RWPE2 (cell line): ENCODE measurements at regions not wholly inside any gene's neighbourhood (a gene's known extent, or its start where the extent isn't known, plus 50 kb on each side); places are given as distances from the start of the nearest gene placed in this dataset.

Source experiments
- ATAC-seq: fragments of 200-7000 bp; cut with Tn5 transposase; 3 replicates; pipeline ENCODE4 v1.9.1; 2021; ENCODE audit warnings: low read depth
- DNase-seq: peaks from one replicate; pipeline ENCODE4 v3.0.0-alpha.2; 2020; ENCODE audit warnings: low spot score
- H3K27ac ChIP-seq: fragments of 450-650 bp; 2 replicates; pipeline ENCODE4 v1.5.1; 2017; ENCODE audit warnings: mild to moderate bottlenecking; ENCODE audit not compliant: poor library complexity, severe bottlenecking
- H3K27me3 ChIP-seq: fragments of 250-450 bp; sonication (Bioruptor Pico); 2 replicates; pipeline ENCODE4 v1.5.1; 2021; ENCODE audit warnings: mild to moderate bottlenecking, moderate library complexity; ENCODE audit not compliant: insufficient read depth, poor library complexity, severe bottlenecking
- H3K36me3 ChIP-seq: fragments of 250-450 bp; sonication (Bioruptor Pico); 2 replicates; pipeline ENCODE4 v1.5.1; 2020; ENCODE audit warnings: low read depth, mild to moderate bottlenecking, moderate library complexity
- H3K4me1 ChIP-seq: fragments of 250-450 bp; sonication (Bioruptor Pico); 2 replicates; pipeline ENCODE4 v1.5.1; 2021; ENCODE audit warnings: mild to moderate bottlenecking, moderate library complexity; ENCODE audit not compliant: insufficient read depth, poor library complexity, severe bottlenecking
- H3K4me3 ChIP-seq: fragments of 250-450 bp; sonication (Bioruptor Pico); 2 replicates; pipeline ENCODE4 v1.5.1; 2021; ENCODE audit warnings: mild to moderate bottlenecking, moderate library complexity; ENCODE audit not compliant: severe bottlenecking
- H3K9me3 ChIP-seq: fragments of 250-450 bp; sonication (Bioruptor Pico); 2 replicates; pipeline ENCODE4 v1.5.1; 2021; ENCODE audit warnings: mild to moderate bottlenecking, moderate library complexity; ENCODE audit not compliant: severe bottlenecking
- TF ChIP-seq, protein P1 (sequence below): fragments of 450-650 bp; IDR thresholded peaks from one replicate; pipeline ENCODE4 v1.5.1; 2017; ENCODE audit warnings: mild to moderate bottlenecking, moderate library complexity; ENCODE audit not compliant: poor library complexity, severe bottlenecking

DNA sequence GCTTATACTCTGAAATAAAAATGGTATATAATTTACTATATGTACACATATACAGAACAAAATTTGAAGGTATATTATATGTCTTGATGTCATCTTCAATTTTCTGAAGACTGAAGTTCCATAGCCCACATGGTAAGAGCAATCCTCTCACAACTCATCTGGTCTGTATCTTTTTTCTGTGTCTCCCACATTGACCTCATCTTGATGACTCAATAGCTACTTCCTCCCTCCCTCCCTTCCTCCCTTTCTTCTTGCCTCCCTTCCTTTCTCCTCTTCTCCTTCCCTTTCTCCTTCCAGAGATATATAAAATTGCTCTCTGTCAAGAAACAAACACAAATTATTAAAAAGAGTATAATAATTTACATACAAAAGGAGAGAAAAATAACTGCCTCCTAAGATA is 268.5 kb downstream of the SQOR start:
- H3K9me3 ChIP-seq: no peaks in the 10 kb centered on the region
- TF ChIP-seq, protein P1, sequence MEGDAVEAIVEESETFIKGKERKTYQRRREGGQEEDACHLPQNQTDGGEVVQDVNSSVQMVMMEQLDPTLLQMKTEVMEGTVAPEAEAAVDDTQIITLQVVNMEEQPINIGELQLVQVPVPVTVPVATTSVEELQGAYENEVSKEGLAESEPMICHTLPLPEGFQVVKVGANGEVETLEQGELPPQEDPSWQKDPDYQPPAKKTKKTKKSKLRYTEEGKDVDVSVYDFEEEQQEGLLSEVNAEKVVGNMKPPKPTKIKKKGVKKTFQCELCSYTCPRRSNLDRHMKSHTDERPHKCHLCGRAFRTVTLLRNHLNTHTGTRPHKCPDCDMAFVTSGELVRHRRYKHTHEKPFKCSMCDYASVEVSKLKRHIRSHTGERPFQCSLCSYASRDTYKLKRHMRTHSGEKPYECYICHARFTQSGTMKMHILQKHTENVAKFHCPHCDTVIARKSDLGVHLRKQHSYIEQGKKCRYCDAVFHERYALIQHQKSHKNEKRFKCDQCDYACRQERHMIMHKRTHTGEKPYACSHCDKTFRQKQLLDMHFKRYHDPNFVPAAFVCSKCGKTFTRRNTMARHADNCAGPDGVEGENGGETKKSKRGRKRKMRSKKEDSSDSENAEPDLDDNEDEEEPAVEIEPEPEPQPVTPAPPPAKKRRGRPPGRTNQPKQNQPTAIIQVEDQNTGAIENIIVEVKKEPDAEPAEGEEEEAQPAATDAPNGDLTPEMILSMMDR: no peak
- H3K27me3 ChIP-seq: no peaks in the 10 kb centered on the region
- ATAC-seq: no peak
- no peaks in the 10 kb centered on the region for H3K4me1 ChIP-seq
- DNase-seq: no peak
- H3K27ac ChIP-seq: no peak overlapping the region
- no peaks in the 10 kb centered on the region for H3K36me3 ChIP-seq
- no peak overlapping the region for H3K4me3 ChIP-seq

DNA sequence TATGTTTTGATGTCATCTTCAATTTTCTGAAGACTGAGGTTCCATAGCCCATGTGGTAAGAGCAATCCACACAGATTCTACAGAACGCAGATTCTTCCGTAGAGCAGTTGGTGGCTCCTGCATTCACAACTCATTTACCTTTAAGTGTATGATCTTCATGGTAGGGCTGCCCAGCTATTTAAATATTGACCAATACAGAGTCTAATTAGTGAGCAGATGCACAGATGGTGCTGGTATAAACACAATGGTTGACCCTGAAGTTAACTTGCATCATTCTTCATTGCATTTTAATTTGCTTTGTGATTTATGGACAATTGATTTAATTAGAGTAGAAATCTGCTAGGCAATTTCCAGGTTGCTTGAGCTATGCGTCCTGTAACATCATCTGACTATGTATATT is 269.2 kb downstream of the SQOR start:
- TF ChIP-seq, protein P1: no peak
- Histone ChIP-seq H3K36me3 (no peaks in the 10 kb centered on the region), H3K27me3 (no peaks in the 10 kb centered on the region), H3K9me3 (peaks cover 5% of the 10 kb centered on the region), H3K27ac (no peak overlapping the region), H3K4me3 (no peak overlapping the region), H3K4me1 (no peaks in the 10 kb centered on the region)
- no peak for ATAC-seq
- DNase-seq: no peak

DNA sequence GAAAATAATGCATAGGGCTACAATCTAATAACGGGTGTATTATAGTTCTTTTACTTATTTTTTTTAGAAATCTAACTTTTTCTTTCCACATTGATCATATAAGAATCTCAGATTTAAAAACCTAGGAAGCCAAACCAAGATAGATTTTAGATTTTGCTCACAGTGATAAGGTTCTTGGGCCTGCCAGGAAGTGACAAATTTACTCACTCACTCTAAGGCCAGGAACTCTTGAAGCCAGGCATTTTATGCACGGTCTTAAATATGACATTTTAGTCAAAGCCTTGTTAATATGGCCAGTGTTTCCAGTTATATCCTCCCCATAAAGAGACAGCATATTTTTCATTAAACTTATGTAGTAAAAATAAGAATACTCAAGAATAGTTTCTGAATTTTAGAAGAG is 271.4 kb downstream of the SQOR start:
- Histone ChIP-seq H3K9me3 (peaks cover 6% of the 10 kb centered on the region), H3K27me3 (no peaks in the 10 kb centered on the region), H3K4me1 (no peaks in the 10 kb centered on the region), H3K36me3 (no peaks in the 10 kb centered on the region), H3K4me3 (no peak overlapping the region), H3K27ac (no peak overlapping the region)
- ATAC-seq (no peak), DNase-seq (no peak)
- TF ChIP-seq, protein P1: no peak

DNA sequence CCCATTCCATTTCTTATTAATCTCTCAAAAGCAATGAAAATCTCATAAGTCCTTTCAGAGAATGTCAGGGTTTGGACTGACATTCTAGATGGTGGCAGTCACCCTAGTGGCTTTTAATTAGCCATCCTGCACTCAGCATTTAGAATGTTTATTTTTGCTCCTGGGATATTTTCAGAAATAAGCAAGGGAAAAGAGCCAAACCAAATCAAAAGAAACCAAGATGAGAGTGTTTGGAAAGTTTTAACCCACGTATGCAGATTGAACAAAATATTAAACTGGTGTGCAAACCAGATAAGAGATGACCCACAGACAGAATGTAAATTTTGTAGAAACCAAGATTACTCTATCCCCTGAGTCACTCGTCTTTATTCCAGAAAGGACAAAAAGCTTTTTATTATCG is 275.8 kb downstream of the SQOR start:
- H3K4me3 ChIP-seq: no peak overlapping the region
- H3K27ac ChIP-seq: no peak overlapping the region
- no peaks in the 10 kb centered on the region for H3K27me3 ChIP-seq
- peaks cover 7% of the 10 kb centered on the region for H3K4me1 ChIP-seq
- ATAC-seq: no peak
- H3K9me3 ChIP-seq: peaks cover 6% of the 10 kb centered on the region
- TF ChIP-seq, protein P1: no peak
- DNase-seq: no peak
- no peaks in the 10 kb centered on the region for H3K36me3 ChIP-seq

DNA sequence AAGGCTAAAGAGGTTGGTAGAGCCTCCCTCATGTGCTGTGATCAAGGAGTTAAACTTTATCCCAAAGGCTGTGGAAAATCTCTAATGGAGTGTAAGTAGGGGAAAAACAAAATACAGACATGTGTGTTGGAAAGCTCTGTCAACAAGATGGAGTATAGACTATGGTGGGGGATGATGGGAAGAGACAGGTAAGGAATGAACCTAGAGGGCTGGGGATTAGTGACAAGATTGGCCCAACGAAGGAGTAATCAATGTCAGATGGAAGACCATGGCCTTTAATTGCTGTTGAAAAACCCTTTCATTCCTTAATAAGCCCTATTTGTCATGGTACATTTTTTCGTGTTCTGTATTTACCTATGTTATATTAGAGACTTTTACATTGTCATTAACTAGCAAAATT is 278.6 kb downstream of the SQOR start:
- no peak overlapping the region for H3K27ac ChIP-seq
- H3K4me1 ChIP-seq: peaks cover 7% of the 10 kb centered on the region
- no peaks in the 10 kb centered on the region for H3K36me3 ChIP-seq
- TF ChIP-seq, protein P1: no peak
- H3K27me3 ChIP-seq: no peaks in the 10 kb centered on the region
- H3K4me3 ChIP-seq: no peak overlapping the region
- H3K9me3 ChIP-seq: peaks cover 6% of the 10 kb centered on the region
- no peak for DNase-seq
- 0 out of 3 replicates have a peak, but pooled peaks have one; percentile 12 for ATAC-seq
